ENCODE measurements at regions not wholly inside any gene's neighbourhood (a gene's known extent, or its start where the extent isn't known, plus 50 kb on each side); places are given as distances from the start of the nearest gene placed in this dataset.

DNA sequence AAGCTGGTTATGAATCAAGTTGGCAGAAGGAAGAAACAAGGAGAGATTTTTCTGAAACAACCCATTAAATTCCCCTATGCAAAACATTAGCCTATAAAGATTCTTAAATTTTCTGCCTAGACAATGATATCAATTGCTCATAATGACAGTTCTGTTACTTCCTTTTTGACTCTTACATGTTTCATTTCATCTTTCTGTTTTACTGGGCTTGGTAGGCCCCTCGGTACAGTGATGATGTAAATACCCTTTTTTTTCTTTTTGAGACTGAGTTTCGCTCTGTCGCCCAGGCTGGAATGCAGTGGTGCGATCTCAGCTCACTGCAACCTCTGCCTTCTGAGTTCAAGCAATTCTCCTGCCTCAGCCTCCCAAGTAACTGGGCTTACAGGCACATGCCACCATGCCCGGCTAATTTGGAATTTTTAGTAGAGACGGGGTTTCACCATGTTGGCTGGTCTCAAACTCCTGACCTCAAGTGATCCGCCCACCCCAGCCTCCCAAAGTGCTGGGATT, 83.4 kb upstream of the C7orf33 start (continued):
- TF ChIP-seq, protein P1, sequence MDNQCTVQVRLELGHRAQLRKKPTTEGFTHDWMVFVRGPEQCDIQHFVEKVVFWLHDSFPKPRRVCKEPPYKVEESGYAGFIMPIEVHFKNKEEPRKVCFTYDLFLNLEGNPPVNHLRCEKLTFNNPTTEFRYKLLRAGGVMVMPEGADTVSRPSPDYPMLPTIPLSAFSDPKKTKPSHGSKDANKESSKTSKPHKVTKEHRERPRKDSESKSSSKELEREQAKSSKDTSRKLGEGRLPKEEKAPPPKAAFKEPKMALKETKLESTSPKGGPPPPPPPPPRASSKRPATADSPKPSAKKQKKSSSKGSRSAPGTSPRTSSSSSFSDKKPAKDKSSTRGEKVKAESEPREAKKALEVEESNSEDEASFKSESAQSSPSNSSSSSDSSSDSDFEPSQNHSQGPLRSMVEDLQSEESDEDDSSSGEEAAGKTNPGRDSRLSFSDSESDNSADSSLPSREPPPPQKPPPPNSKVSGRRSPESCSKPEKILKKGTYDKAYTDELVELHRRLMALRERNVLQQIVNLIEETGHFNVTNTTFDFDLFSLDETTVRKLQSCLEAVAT (IDR thresholded peaks at IDR 0.05) = 0 out of 2 replicates have a peak, but pooled peaks have one; percentile 69
- TF ChIP-seq JUND (IDR thresholded peaks at IDR 0.05; ENCODE audit: low read depth, low read length) = peak; percentile 90
- TF ChIP-seq, protein P2, sequence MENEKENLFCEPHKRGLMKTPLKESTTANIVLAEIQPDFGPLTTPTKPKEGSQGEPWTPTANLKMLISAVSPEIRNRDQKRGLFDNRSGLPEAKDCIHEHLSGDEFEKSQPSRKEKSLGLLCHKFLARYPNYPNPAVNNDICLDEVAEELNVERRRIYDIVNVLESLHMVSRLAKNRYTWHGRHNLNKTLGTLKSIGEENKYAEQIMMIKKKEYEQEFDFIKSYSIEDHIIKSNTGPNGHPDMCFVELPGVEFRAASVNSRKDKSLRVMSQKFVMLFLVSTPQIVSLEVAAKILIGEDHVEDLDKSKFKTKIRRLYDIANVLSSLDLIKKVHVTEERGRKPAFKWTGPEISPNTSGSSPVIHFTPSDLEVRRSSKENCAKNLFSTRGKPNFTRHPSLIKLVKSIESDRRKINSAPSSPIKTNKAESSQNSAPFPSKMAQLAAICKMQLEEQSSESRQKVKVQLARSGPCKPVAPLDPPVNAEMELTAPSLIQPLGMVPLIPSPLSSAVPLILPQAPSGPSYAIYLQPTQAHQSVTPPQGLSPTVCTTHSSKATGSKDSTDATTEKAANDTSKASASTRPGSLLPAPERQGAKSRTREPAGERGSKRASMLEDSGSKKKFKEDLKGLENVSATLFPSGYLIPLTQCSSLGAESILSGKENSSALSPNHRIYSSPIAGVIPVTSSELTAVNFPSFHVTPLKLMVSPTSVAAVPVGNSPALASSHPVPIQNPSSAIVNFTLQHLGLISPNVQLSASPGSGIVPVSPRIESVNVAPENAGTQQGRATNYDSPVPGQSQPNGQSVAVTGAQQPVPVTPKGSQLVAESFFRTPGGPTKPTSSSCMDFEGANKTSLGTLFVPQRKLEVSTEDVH (IDR thresholded peaks at IDR 0.05; ENCODE audit: low read depth, partially characterized antibody) = peak; percentile 22
- TF ChIP-seq ZNF384 (IDR thresholded peaks at IDR 0.05; ENCODE audit: borderline replicate concordance, low read depth, low read length) = peak; percentile 88
- TF ChIP-seq TARDBP (IDR thresholded peaks at IDR 0.05; ENCODE audit: borderline replicate concordance) = 0 out of 2 replicates have a peak, but pooled peaks have one; percentile 35
- TF ChIP-seq, protein P3, sequence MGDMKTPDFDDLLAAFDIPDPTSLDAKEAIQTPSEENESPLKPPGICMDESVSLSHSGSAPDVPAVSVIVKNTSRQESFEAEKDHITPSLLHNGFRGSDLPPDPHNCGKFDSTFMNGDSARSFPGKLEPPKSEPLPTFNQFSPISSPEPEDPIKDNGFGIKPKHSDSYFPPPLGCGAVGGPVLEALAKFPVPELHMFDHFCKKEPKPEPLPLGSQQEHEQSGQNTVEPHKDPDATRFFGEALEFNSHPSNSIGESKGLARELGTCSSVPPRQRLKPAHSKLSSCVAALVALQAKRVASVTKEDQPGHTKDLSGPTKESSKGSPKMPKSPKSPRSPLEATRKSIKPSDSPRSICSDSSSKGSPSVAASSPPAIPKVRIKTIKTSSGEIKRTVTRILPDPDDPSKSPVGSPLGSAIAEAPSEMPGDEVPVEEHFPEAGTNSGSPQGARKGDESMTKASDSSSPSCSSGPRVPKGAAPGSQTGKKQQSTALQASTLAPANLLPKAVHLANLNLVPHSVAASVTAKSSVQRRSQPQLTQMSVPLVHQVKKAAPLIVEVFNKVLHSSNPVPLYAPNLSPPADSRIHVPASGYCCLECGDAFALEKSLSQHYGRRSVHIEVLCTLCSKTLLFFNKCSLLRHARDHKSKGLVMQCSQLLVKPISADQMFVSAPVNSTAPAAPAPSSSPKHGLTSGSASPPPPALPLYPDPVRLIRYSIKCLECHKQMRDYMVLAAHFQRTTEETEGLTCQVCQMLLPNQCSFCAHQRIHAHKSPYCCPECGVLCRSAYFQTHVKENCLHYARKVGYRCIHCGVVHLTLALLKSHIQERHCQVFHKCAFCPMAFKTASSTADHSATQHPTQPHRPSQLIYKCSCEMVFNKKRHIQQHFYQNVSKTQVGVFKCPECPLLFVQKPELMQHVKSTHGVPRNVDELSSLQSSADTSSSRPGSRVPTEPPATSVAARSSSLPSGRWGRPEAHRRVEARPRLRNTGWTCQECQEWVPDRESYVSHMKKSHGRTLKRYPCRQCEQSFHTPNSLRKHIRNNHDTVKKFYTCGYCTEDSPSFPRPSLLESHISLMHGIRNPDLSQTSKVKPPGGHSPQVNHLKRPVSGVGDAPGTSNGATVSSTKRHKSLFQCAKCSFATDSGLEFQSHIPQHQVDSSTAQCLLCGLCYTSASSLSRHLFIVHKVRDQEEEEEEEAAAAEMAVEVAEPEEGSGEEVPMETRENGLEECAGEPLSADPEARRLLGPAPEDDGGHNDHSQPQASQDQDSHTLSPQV (IDR thresholded peaks at IDR 0.05) = 0 out of 2 replicates have a peak, but pooled peaks have one; percentile 57
- TF ChIP-seq BCL11A (IDR thresholded peaks at IDR 0.05; ENCODE audit: low read depth, low read length) = peak; percentile 99
- TF ChIP-seq SREBF1 (IDR thresholded peaks at IDR 0.05; ENCODE audit: low read length) = peak; percentile 66; the same call in 1 of the 2 replicates
- peak; percentile 80 for TF ChIP-seq GABPA (IDR thresholded peaks at IDR 0.05; ENCODE audit: low read depth)
- peak; percentile 57 for TF ChIP-seq SP1 (IDR thresholded peaks at IDR 0.05; ENCODE audit: low read depth, low read length)
- peak; percentile 98 for TF ChIP-seq MTA3 (IDR thresholded peaks at IDR 0.05; ENCODE audit: borderline replicate concordance, low read length)
- peak; percentile 51; the same call in 1 of the 2 replicates for TF ChIP-seq CBFB (IDR thresholded peaks at IDR 0.05; ENCODE audit: low read depth)
- peak; percentile 72 for TF ChIP-seq CBX5 (IDR thresholded peaks at IDR 0.05; ENCODE audit: low read depth)
- TF ChIP-seq ETV6 (conservative IDR thresholded peaks at IDR 0.05 in 1 of 2, IDR thresholded peaks at IDR 0.05 in 1 of 2; ENCODE audit: borderline replicate concordance in 1 of 2, low read depth in 1 of 2) = peak in 1 of 2 experiments; percentile 91; a peak in 2 of 4 replicates

All from GM12878 (cell line).